DMS 273 treated with DMSO at 0.1 percent for 48 hours (cell line): ENCODE measurements at regions not wholly inside any gene's neighbourhood (a gene's known extent, or its start where the extent isn't known, plus 50 kb on each side); places are given as distances from the start of the nearest gene placed in this dataset.

Experiments used
- DNase-seq: peaks from one replicate; lab custom pipeline; 2025; lab: John Stamatoyannopoulos, UW

GRCh38 chr22:49567899-49568750 is 259.5 kb downstream of the BRD1 start:
- no peak for DNase-seq

DNA sequence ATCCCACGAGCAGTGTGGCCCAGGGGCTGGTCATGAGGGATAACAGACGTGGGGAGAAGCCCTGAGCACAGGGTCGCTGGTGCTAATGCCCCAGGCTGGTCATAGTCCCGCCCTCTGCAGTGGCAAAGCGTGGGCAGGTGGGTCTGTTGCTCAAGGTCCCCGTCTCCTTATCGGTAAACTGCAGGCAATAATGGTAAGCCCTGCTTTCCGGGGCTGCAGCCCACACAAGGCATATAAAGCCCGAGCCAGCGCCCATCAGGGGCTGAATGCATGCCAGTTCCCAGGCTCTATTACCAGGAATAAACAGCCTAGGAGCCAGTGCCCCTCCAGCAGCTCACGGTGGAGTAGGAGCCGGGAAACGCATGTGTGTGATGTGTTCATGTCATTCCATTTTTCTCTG is 261.0 kb downstream of the BRD1 start:
- DNase-seq = no peak

GRCh38 chr22:49566141-49566541 is 261.5 kb downstream of the BRD1 start:
- no peak for DNase-seq

GRCh38 chr22:49565516-49565855 is 262.2 kb downstream of the BRD1 start:
- DNase-seq = no peak

GRCh38 chr22:49564666-49565515 is 262.8 kb downstream of the BRD1 start:
- DNase-seq = no peak

DNA sequence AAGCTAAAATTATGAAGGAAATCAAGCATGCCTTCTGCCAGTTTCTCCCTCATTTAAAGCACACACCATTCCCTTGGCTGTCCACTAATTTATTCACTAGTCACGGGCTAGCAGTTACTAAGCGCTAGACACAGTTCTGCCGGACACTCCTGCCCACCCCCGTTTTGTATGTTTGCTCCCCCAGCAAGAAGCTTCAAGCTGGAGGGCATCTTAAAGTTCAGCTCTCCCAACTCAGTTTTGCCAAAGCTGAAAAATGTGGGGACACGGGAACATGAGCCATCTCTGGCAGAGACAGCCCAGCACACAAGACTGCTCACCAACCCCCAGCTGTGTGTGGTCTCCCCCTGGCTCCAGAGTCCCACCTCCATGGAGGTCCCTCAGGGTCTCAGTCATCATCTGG is 263.6 kb downstream of the BRD1 start:
- no peak for DNase-seq

- no peak for DNase-seq
Observed at GRCh38 chr22:49562685-49563249, 264.9 kb downstream of the BRD1 start.

DNA sequence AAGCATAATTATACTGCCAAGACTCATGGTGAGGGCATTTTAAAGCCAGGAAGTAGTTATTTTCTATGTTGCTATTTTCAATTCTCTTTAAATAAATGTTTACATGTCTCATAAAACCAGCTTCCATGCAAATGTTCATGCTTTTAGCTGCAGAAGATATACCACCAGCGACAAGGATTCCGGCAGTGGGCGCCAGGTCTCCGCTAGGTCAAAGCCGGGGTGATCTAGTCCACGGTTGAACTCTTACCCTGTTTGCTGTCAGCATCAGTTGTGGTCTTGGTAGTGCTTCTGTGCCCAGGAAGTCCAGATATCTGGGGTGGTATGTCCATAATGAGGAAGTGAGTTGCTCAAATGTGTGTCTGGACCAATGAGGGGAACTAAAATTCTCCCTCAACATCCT is 265.7 kb downstream of the BRD1 start:
- no peak for DNase-seq

- no peak for DNase-seq
Observed at GRCh38 chr22:49561338-49561737, 266.3 kb downstream of the BRD1 start.

DNA sequence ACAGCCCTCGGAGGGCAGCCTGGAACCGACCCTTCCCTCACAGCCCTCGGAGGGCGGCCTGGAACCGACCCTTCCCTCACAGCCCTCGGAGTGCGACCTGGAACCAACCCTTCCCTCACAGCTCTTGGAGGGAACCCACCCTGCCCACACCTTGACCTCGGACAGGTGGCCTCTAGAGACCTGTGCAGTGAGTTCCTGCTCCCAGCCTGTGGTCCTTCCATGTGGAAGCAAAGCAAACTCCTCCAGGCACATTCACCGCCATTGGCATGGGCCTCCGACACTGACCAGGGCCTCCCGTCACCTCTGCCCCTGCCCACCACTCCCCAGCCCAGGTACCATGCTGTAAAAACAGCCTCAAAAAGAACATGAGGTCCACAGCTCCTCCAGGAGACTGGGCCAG is 272.1 kb downstream of the BRD1 start:
- DNase-seq = no peak

- DNase-seq = no peak
Observed at GRCh38 chr22:49554741-49555140, 272.9 kb downstream of the BRD1 start.

DNA sequence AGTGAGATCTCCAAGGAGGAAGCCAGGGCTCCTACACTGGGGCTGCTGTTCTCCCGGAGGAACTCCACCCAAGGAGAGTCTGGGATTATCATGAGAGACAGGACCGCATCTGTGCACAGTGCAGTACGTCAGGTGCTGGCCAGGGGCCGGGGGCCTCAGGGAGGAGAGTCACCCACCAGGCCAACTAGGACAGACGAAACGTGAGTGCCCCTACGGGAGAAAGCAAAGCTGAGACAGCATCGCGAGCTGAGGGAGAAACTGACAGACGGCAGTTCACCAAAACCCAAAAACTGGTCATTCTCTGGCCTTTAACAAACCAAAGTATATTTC is 273.4 kb downstream of the BRD1 start:
- DNase-seq = no peak

GRCh38 chr22:49553518-49554295 is 274.0 kb downstream of the BRD1 start:
- DNase-seq = no peak

- no peak for DNase-seq
Observed at GRCh38 chr22:49553076-49553475, 274.6 kb downstream of the BRD1 start.

- DNase-seq = no peak
Observed at GRCh38 chr22:49551897-49552614, 275.6 kb downstream of the BRD1 start.

GRCh38 chr22:49551446-49551845 is 276.2 kb downstream of the BRD1 start:
- DNase-seq = no peak

GRCh38 chr22:49550766-49551362 is 276.8 kb downstream of the BRD1 start:
- no peak for DNase-seq

DNA sequence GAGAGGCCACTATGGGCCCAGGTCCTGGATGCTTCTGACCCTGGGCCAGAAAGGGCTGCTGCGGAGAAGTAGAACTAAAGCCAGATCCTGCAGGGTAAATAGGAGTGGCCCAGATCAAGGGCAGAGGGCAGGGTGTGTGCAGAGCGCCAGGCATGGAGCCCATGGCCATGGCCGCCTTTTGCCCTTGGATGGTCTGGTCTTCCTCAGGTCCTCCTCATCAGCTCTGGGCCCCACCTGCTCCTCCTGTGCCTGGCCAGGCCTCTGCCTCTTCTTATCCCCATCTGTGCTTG is 277.6 kb downstream of the BRD1 start:
- no peak for DNase-seq

DNA sequence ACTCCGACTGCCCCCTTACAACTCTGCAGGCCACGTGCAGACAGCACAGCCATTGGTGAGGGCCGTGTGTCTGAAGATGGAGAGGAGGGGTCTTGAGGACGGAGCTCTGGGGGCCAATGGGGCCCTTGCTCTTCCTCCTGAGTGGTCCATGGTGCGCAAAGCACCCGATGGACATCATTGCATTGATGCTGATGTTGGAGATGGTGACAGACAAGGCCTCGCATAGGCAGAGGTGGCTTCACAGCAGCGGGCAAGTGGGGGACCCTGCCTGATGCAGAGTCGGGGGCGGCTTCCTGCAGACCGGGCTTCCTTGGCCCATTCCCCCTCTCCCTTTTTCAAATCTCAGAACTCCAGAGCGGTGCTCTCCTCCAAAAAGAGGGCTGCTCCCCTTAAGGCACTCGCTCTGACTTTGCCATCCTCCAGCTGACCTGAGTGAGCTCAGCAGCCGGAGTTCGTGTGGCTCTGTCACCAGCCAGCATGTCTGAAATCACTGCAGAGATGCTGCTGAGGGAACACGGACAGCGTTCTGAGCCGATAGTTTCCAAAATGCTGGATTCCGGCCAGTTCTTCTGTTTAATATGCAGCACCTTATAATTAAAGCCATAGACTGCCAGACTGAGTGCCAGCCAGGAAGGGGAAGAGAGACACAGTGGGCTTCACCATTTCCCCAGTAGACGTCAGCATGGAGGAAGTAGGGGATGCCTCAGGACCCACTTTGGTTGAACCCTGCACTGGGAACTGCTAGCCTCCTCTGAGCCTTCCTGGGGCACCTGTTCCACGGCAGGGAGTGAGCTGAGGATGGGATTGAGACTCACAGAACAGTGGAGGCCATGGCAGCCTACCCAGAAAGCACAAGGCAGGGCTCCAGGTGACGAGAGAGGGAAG is 278.2 kb downstream of the BRD1 start:
- no peak for DNase-seq
